ENCODE measurements at regions not wholly inside any gene's neighbourhood (a gene's known extent, or its start where the extent isn't known, plus 50 kb on each side); places are given as distances from the start of the nearest gene placed in this dataset.

DNA sequence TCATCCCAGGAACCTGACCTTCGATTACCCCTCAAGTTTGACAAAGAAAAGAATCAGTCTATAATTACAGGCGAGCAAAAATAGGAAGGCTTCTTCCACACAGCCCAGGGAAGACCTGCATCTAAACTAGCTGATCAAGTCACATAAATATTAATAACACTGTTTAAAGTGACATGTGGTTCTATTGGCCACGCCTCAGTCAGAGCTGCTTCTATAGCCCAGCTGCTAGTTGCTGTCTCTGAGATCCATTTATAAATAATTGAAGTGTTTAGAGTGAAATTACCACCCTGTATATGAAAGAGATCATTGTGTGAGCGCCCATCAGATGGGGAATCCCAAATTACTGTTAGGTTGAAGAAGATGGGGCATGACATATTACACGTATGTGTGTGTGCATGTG is 426.0 kb downstream of the CDH2 start:
- no peak for DNase-seq

DNA sequence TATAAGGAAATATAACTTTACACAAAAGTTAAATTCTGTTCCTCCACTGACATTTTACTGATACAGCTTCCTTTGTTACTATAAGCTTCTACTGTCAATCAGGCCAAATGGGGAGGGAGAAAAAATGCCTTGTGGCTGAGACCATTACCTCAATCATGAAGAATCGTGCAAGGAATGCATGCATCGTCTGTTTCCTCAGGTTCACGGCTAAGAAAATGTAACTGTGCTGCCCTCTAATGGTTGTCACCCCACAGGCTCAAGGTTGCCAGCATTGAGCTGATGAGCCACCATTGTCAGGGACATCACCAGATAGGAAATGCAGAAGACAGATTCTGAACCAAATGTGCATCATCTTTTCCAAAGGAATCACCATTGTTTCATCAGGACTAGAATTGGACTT is 426.9 kb downstream of the CDH2 start:
- DNase-seq, result no peak

DNA sequence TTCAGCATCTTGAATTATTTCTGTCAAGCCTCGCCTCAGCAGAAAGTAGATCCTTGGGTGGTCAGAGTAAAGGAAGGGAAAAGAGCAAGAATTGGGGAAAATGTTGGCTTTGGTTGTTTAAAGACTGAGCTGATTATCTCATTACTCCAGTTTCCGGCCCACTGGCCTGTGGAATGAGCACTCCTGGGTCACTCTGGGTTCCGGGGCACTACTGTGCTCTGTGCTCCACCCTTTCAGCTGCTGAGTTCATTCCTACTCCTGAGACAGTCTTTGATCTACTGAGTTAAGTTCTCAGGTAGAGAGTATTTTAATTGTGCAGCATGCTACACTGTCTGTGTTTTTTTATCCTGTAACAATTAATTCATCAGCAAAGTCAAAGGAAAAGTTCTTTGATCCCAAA is 427.7 kb downstream of the CDH2 start:
- DNase-seq, result no peak

DNA sequence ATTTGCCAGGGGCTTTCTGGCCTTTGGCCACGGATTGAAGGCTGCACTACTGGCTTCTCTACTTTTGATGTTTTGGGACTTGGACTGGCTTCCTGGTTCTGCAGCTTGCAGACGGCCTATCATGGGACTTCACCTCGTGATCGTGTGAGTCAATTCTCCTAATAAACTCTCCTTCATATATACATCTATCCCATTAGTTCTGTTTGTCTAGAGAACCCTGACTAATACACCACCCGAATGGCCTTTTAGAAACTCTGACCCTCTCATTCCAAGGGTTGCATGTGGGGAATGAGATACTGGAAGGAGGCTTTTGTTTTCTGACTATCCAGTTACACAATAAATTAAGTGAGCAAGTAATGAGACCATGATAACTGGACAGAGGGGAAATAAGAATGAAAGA is 430.7 kb downstream of the CDH2 start:
- no peak for DNase-seq

DNA sequence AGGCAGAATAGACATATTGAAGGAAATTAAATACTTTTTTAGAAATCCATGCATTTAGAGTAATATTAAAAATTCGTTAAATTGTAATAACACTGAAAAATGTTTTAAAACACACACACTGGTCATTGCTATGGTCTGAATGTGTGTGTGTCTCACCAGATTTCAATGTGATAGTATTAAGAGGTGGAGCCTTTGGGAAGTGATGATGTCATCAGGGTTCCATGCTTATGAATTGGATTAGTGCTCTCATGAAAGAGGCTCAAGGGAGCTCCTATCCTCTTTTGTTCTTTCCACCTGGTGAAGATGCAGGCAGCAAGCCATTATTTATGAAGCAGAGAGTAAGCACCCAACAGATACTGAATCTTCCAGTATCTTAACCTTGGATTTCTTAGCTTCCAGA is 441.8 kb downstream of the CDH2 start:
- no peak for DNase-seq

DNA sequence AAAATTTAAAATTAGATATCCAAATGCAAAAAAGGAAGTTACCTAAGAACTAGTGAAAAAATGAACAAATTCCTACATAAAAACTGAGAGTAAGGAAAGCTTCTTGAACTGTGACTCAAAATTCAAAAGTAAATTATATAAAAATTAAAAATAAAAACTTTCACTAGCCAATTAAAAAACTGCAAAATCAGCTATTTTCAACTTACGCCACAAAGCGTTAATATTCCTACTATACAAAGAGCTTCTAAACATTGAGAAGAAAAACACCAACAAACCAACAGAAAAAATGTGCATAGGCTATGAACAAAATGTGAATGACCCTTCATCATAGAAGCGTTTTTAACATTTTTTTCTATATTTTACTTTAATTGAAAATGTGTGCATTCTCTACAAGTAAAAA is 445.7 kb downstream of the CDH2 start:
- no peak for DNase-seq

DNA sequence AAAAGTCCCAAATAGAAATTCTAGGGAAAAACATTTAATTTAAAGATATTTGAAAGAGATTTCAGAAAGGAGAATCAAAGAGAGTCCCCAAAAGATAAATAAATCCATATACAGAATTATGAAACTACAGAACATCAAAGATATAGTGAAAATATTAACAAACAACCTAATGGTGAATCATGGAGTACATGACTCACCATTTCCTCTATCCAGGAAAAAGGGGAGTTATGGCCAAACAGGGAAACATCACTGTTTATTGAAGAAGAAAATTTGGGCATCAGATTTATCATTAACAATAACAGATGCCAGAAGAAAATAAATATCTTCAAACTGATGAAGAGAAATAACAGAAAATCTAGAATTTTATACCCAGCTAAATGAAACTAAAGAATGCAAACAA is 448.3 kb downstream of the CDH2 start:
- DNase-seq, result no peak

DNA sequence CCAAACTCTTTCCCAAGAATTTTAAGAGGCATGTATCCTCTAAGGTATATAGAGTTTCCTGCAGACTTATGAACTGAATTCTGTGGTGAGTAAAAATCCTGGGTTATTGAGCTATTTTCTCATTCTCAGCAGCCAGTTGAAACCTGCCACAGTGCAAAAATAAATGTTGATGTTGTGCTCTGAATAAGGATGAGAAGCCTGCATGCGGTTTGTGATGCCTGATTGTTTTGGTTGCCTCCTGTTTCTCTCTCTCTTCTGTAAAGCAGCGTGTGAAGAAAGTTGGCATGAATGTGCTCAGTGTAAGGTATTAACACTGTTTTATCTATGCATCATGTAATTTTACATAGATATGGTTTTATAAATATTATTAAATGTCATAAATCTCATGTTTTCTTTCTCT is 452.6 kb downstream of the CDH2 start:
- DNase-seq, result no peak

DNA sequence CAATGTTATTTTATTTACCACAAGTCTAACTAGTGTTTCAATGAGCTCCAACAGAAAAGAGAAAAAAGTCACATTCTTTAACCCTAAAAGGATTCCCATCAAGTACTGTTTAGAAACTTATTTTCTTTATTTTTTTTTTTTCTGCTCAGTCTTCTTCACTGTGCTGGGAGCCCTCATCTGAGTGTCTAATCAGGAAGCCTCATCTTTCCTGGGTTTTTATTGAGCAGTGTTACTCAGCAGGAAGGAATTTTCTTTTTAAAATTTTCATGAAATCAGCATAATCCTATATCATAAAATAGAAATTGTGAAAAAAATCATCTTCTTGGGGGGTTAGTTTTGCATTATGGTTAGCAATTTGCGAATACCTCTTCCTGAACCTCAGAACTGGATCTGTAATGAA is 453.8 kb downstream of the CDH2 start:
- DNase-seq, result no peak

DNA sequence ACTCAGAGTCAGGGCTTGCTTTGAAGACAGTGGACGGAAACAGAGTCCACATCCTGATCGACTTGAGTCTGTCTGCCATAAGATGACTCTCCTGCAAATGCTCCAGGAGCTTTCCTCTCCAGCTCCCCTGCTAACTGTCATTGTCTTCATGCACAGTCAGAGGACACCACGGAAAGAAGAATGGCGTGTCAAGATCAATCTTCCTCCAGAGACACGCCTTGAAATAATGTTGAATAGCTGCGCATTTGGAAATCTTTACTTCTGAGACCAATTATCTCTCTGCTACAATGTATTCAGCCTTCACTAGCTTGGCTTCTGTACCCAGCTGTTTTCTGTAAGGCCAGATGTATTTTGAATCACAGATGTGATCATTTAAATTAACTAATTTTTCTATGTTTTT is 457.2 kb downstream of the CDH2 start:
- DNase-seq, result no peak

DNA sequence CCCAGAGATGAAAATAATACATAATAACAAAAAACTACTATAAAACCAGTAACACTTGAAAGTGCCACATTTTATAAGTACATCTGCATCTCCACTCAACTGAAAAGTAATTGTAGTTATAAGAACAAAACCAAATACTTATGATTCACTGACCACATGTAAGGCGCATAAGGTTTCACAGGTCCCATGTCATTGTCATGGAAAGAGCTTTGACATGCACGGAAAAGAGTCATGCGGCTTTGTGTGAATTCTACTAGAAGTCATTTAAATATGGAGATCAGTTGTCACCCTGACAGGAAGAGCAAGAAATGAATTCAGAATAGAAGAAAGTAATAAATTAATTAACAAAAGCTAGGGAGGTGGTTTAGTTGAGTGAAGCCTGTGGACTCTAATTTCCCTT is 459.1 kb downstream of the CDH2 start:
- DNase-seq, result no peak

DNA sequence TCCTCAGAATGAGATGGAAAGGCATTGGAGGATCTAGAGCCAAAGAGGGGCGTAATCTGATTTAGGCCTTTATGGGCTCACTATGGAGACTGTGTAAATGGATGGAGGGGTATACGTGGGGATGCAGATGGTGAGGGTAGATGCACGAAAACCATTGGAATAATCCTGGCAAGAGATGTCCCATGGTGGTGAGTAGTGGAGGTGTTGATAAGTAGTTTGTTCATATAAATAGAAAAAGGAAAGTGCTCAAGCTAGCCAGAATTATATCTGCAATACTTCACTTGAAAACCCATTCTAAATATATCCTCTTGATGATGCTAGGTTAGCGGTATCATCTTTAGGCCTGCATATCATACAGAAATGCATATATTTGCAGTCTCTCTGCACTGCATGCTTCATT is 459.7 kb downstream of the CDH2 start:
- DNase-seq, result no peak

DNA sequence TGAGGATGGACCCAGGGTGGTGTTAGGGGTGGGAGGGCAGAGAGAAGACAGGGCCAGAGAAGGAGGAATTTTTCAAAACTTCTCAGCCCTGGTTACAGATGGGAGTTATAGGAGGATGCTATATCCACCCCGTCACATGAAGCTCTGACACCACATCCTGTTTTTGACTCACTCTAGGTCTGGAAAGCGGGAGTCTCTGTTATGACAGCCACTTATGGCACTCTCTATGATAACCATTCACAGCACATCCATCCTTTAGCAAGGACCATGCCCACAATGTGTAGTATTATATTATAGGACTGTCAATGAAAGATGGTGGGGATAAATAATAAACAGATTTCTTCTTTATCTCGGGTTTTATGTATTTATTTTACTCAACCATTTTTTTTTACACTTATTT is 461.2 kb downstream of the CDH2 start:
- DNase-seq, result no peak

DNA sequence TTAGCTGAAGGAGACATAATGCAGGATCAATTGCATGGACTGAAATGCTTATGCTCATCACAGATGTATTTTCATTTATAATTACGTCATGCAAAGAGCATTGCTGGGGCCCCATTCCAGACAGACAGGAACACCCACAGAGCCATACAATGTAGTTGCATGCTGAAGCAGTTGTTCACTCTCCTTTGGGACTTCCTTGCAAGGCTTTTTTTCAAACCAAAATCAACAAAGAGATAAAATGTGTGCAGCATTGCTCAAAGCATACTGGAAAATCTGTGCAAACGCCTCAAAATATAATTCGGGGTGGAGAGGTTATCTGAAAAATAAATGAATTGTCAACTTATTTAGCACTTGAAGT is 463.2 kb downstream of the CDH2 start:
- DNase-seq, result no peak

DNA sequence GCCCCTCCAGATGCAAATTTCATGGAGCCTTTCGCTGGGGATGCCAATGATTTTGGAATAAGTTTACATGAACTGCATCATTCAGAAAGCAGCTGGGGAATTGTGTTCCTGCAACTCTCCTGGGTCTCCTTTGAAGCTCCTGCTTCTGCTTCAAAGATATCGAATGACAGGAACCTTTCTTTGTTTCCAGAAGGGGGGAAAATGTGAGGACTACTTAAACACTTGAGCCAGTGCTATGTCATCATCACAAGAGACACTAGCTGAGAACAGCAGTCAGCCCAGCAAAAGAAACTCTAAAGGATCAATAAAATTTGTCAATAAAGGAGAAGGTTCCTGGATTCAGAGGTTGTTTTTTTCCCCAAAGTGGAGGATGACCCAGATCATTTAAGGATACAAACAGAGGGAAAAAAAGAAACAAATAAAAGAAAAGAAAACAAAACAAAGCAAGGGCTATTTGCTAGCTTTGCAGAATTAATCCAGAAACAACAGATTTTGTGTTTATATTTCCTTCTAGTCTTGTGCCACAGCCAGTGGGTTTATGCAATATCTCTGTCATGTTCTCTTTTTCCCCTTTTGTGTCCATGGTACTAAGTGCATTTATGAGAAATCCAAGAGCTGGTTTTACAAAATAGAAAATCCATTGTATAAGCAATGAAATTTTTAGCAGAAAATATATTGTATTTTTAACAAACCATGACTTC is 463.7 kb downstream of the CDH2 start:
- DNase-seq, result no peak

DNA sequence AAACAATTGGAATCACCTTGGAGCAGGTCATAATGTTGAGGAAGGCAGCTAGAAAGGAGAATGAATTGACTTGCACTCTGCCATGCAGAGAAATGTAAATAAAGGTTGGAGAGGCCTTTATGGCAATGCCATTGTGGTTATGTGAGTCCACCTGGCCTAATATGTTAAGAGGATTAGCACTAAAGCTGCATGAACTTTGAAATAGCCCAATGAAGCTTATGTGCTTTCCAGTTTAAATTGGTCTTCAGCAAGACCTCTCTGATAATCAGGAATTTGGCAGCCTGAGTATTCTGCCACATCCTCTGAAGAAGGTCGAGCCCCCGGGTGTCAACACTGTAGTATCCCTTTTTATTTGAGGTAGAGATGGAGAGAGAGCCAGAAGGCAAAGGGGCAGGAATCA is 464.9 kb downstream of the CDH2 start:
- DNase-seq, result no peak

DNA sequence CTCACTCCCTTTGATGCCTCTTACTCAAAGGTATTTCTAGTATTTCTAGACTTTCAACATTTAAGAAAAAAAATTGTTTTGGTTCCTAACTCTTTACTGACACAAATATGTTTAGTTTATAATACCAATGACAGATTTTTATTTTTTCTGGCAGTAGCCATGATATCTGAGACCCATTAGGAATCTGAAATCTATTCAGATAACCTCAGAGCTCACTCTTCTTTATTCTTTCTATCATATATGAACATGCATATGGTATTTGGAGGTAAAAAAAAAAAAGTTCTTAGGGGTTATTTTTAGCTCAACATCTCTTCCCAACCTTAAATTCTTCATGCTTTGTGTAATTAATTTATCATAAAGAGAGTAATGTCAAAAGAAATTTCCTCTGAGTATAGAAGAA is 465.5 kb downstream of the CDH2 start:
- no peak for DNase-seq

DNA sequence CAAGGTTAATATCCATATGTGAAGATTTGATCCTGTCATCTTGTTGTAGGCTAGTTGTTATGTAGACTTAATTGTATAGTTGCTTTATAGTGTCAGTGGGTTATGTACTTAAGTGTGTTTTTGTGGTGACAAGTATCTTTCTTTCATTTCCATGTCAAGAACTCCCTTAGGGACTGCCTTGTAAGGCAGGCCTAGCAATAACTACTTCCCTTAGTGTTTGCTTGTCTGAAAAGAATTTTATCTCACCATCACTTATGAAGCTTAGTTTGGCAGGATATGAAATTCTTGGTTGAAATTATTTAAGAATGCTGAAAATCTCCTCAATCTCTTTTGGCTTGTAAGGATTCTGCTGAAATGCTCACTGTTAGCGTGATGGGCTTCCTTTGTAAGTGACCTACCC is 467.6 kb downstream of the CDH2 start:
- no peak for DNase-seq

DNA sequence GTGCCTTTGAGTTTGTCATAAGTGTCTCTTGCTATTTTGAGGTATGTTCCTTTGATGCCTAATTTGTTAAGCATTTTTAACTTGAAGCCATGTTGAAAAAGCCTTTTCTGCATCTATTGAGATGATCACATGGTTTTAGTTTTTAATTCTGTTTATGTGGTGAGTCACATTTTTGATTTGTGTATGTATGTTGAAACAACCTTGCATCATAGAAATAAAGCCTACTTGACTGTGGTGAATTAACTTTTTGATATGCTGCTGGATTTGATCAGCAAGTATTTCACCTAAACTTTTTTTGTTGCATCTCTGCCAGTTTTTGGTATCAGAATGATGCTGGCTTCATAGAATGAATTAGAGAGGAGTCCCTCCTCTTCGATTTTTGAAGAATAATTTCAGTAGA is 469.7 kb downstream of the CDH2 start:
- no peak for DNase-seq

DNA sequence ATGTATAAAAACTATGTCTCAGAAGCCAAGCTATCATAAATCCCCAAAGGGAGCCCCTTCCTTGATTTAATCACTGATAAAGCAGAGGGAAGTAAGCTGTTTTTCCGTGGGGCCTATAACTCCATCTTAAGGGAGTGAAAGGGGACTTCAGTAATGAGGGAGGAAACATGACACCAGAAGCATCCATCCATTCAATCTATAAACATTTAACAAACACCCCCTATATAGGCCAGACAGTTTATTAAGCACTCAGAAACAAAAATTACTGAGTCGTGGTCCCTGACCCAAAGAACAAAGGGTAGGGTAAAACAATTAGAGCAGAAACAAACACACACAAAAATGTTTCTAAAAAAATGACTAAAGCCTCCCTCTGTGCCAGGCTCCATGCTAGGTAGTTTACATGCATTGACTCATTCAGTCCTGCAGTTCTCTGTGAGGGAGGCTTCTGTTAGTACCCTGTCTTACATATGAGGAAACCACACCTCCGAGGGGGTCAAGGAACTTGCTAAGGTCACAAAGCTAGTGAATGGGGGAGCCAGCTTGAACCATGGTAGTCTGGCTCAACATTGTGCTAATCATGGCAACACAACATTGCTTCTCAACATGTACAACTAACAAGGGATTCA is 472.1 kb downstream of the CDH2 start:
- DNase-seq, result no peak

DNA sequence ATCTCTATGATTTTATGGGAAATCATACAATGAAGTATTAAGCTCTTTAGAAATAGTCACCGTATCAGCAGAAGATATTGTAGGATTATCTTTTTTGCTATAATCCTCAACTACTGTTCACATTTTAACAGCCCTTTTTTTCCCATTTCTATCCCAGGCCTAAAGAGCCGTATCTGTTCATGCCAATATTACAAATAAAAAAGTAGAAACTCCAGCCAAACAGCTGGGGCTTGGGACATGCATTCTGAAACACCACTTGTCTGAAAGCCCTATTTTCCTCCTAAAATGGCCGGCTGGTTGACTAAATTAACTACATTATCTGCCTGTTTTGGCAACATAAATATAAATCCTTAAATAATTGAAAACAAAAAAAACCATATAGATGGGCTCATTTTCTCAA is 477.8 kb downstream of the CDH2 start:
- no peak for DNase-seq

DNA sequence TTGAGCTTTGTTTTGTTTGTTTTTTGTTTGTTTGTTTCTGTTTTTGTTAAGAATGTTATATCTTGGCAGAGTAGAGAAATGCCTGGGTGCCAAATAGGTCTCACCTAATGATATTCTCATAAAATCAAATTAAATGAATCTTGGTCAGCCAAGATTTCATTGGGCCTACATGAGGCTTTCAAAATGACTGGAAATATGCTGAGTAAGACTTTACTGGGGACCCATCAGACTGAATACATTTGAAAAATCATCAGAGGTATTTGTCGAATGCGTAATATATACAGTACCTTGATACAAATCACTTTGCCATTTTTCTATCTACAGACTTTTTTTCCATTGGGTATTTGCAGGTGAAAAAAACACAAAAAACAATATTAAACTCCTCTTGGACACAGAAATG is 480.8 kb downstream of the CDH2 start:
- no peak for DNase-seq

DNA sequence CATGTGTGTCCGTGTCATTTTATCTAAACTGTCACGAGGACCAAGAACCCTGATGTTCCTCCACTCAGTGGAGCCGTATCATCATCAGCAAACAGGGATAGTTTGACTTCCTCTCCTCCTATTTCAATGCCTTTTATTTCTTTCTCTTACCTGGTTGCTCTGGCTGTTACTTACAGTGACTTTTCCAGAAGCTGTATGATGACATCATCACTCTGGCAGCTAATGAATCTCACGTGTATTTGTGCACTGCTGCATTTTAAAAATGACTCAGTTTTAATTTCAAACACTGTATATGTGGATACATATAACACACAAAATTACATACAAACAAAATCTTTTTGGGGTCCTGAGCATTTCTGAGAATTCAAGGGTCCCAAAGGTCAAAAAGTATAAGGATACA is 481.4 kb downstream of the CDH2 start:
- no peak for DNase-seq

DNA sequence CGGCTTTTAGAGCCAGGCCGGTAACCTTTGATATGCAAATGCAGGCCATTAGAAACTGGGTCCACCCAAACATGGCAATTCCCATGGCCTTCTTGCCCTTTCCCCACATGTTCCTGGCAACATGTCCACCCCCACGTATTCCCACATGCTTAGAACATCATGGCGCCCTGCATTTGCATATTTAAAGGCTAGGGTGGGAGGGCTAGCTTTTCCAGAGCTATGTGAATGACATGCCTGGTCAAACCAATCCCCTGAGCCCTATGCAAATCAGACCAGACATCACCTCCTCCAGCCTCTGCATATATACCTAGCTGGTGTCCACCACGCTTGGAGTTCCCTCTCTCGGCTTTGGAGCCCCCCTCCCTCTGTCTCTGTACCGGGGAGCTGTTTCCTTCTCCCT is 481.9 kb downstream of the CDH2 start:
- no peak for DNase-seq

DNA sequence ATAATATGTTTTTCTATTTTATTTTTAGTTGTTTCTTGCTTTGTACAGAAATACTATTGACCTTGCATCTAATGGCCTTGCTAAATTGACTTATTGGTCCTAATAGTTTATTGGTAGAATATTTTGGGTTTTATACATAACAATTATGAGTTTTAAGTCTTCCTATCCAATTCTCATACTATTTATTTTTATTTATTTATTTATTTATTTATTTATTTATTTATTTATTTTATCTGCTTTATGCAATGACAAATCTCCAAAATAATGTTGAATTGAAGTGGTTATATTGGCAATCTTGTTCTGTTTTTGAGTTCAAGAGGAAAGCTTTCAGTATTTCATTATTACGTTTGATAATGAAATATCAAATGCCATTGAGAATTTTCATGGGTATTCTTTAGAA is 488.3 kb downstream of the CDH2 start:
- DNase-seq, result no peak

All from inflammatory macrophage treated with lipopolysaccharide for 4 hours (primary cell).